GM20431 (cell line): ENCODE measurements at regions not wholly inside any gene's neighbourhood (a gene's known extent, or its start where the extent isn't known, plus 50 kb on each side); places are given as distances from the start of the nearest gene placed in this dataset.

ENCODE experiments used
- in situ Hi-C: fragments of 300-500 bp; cut with MseI, MboI; formaldehyde crosslinking; loops from one replicate; pipeline ENCODE4 v1.15.0; 2020; ENCODE audit warnings: low sequenced_read_pairs; ENCODE audit not compliant: unreplicated experiment

GRCh38 chr1:14443164-14443787, 155.2 kb upstream of the KAZN start:
- in situ Hi-C loops: no loop called here

GRCh38 chr1:14451217-14451616, 147.3 kb upstream of the KAZN start:
- in situ Hi-C loops: no loop called here

- in situ Hi-C loops: no loop called here
Measured at GRCh38 chr1:14452551-14452950, 145.9 kb upstream of the KAZN start.

- in situ Hi-C loops: no loop called here
Measured at GRCh38 chr1:14460173-14460572, 138.3 kb upstream of the KAZN start.

- in situ Hi-C loops: no loop called here
Measured at GRCh38 chr1:14462851-14463250, 135.6 kb upstream of the KAZN start.

GRCh38 chr1:14466006-14466405, 132.5 kb upstream of the KAZN start:
- in situ Hi-C loops: no loop called here

GRCh38 chr1:14467112-14467511, 131.4 kb upstream of the KAZN start:
- in situ Hi-C loops: no loop called here

GRCh38 chr1:14468751-14469150, 129.7 kb upstream of the KAZN start:
- in situ Hi-C loops: no loop called here

GRCh38 chr1:14470802-14471201, 127.7 kb upstream of the KAZN start:
- in situ Hi-C loops: no loop called here

- in situ Hi-C loops: no loop called here
Measured at GRCh38 chr1:14474856-14475255, 123.6 kb upstream of the KAZN start.

- in situ Hi-C loops: no loop called here
Measured at GRCh38 chr1:14476170-14476955, 122.1 kb upstream of the KAZN start.

GRCh38 chr1:14478120-14478519, 120.4 kb upstream of the KAZN start:
- in situ Hi-C loops: no loop called here

- in situ Hi-C loops: no loop called here
Measured at GRCh38 chr1:14479865-14480264, 118.6 kb upstream of the KAZN start.

GRCh38 chr1:14482784-14483450, 115.6 kb upstream of the KAZN start:
- in situ Hi-C loops: no loop called here

- in situ Hi-C loops: no loop called here
Measured at GRCh38 chr1:14485285-14485684, 113.2 kb upstream of the KAZN start.

- in situ Hi-C loops: no loop called here
Measured at GRCh38 chr1:14486401-14487201, 111.9 kb upstream of the KAZN start.

- in situ Hi-C loops: no loop called here
Measured at GRCh38 chr1:14487671-14488070, 110.8 kb upstream of the KAZN start.

GRCh38 chr1:14494911-14495310, 103.6 kb upstream of the KAZN start:
- in situ Hi-C loops: no loop called here

- in situ Hi-C loops: no loop called here
Measured at GRCh38 chr1:14495381-14495780, 103.1 kb upstream of the KAZN start.

GRCh38 chr1:14495996-14496395, 102.5 kb upstream of the KAZN start:
- in situ Hi-C loops: no loop called here

GRCh38 chr1:14498839-14499238, 99.6 kb upstream of the KAZN start:
- in situ Hi-C loops: no loop called here
